ENCODE measurements at regions not wholly inside any gene's neighbourhood (a gene's known extent, or its start where the extent isn't known, plus 50 kb on each side); places are given as distances from the start of the nearest gene placed in this dataset.

- TF ChIP-seq, protein P1, sequence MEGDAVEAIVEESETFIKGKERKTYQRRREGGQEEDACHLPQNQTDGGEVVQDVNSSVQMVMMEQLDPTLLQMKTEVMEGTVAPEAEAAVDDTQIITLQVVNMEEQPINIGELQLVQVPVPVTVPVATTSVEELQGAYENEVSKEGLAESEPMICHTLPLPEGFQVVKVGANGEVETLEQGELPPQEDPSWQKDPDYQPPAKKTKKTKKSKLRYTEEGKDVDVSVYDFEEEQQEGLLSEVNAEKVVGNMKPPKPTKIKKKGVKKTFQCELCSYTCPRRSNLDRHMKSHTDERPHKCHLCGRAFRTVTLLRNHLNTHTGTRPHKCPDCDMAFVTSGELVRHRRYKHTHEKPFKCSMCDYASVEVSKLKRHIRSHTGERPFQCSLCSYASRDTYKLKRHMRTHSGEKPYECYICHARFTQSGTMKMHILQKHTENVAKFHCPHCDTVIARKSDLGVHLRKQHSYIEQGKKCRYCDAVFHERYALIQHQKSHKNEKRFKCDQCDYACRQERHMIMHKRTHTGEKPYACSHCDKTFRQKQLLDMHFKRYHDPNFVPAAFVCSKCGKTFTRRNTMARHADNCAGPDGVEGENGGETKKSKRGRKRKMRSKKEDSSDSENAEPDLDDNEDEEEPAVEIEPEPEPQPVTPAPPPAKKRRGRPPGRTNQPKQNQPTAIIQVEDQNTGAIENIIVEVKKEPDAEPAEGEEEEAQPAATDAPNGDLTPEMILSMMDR (IDR thresholded peaks at IDR 0.05; ENCODE audit: insufficient read depth, low read length) = no peak
- TF ChIP-seq SPI1 (IDR thresholded peaks at IDR 0.05; ENCODE audit: borderline replicate concordance, low read depth) (no peak), POLR2AphosphoS5 (IDR thresholded peaks at IDR 0.05; ENCODE audit: low read depth) (no peak)
These were observed 114.4 kb downstream of the TENT4A start for GRCh38 chr5:6827526-6828219.
